CD4-positive, alpha-beta T cell treated with Interleukin-17A for 1 hour (primary cell): ENCODE measurements at regions not wholly inside any gene's neighbourhood (a gene's known extent, or its start where the extent isn't known, plus 50 kb on each side); places are given as distances from the start of the nearest gene placed in this dataset.

Source experiments
- DNase-seq: peaks from one replicate; pipeline ENCODE4 v3.0.0-alpha.2; 2020

GRCh38 chr17:79340333-79341221 is 266.0 kb downstream of the ENGASE start:
- DNase-seq, result peak; percentile 0

- no peak for DNase-seq
Observed at GRCh38 chr17:79339321-79339720, 264.7 kb downstream of the ENGASE start.

GRCh38 chr17:79338604-79339003 is 264.0 kb downstream of the ENGASE start:
- DNase-seq, result no peak

- no peak for DNase-seq
Observed at GRCh38 chr17:79338152-79338551, 263.5 kb downstream of the ENGASE start.

GRCh38 chr17:79337053-79337452 is 262.4 kb downstream of the ENGASE start:
- DNase-seq, result no peak

GRCh38 chr17:79335456-79335855 is 260.8 kb downstream of the ENGASE start:
- no peak for DNase-seq

- no peak for DNase-seq
Observed at GRCh38 chr17:79332011-79332554, 257.5 kb downstream of the ENGASE start.

GRCh38 chr17:79331492-79331891 is 256.9 kb downstream of the ENGASE start:
- no peak for DNase-seq

GRCh38 chr17:79330696-79331095 is 256.1 kb downstream of the ENGASE start:
- DNase-seq, result no peak

GRCh38 chr17:79330229-79330628 is 255.6 kb downstream of the ENGASE start:
- DNase-seq, result no peak

- no peak for DNase-seq
Observed at GRCh38 chr17:79326814-79327213, 252.2 kb downstream of the ENGASE start.

GRCh38 chr17:79325709-79326430 is 251.2 kb downstream of the ENGASE start:
- DNase-seq, result no peak

- DNase-seq, result no peak
Observed at GRCh38 chr17:79324194-79324593, 249.6 kb downstream of the ENGASE start.

- DNase-seq, result no peak
Observed at GRCh38 chr17:79323566-79323965, 248.9 kb downstream of the ENGASE start.

GRCh38 chr17:79322211-79323123 is 247.8 kb downstream of the ENGASE start:
- no peak for DNase-seq

GRCh38 chr17:79320331-79320730 is 245.7 kb downstream of the ENGASE start:
- no peak for DNase-seq

GRCh38 chr17:79317916-79318315 is 243.3 kb downstream of the ENGASE start:
- DNase-seq, result no peak

GRCh38 chr17:79316805-79317204 is 242.2 kb downstream of the ENGASE start:
- DNase-seq, result no peak

GRCh38 chr17:79315358-79316105 is 240.9 kb downstream of the ENGASE start:
- no peak for DNase-seq

GRCh38 chr17:79314617-79315357 is 240.2 kb downstream of the ENGASE start:
- no peak for DNase-seq

- DNase-seq, result no peak
Observed at GRCh38 chr17:79311373-79311772, 236.7 kb downstream of the ENGASE start.
